ENCODE measurements at regions not wholly inside any gene's neighbourhood (a gene's known extent, or its start where the extent isn't known, plus 50 kb on each side); places are given as distances from the start of the nearest gene placed in this dataset.

- no peak for TF ChIP-seq GATA3 (IDR thresholded peaks at IDR 0.05; ENCODE audit: low read depth, low read length)
- no peak for TF ChIP-seq GATA2 (IDR thresholded peaks at IDR 0.05; ENCODE audit: low read depth, low read length)
Observed at GRCh38 chr14:22232486-22232885, 356.5 kb downstream of the DAD1 start.
